Gastrocnemius medialis (tissue), 4 donors: ENCODE measurements at regions not wholly inside any gene's neighbourhood (a gene's known extent, or its start where the extent isn't known, plus 50 kb on each side); places are given as distances from the start of the nearest gene placed in this dataset.

ENCODE experiments used
- POLR2A ChIP-seq, 2 donors: fragments of 450-650 bp; IDR thresholded peaks; one replicate each; pipeline ENCODE4 v1.6.1; 2017; ENCODE audit warnings: antibody characterized with exemption in 2 of 2, mild to moderate bottlenecking in 2 of 2, moderate library complexity in 2 of 2
- TF ChIP-seq, protein P1 (sequence below), 5 experiments: fragments of 450-650 bp in 3 of 5; fragments of 200-600 bp in 2 of 5; sonication (generic) in 2 of 5; IDR thresholded peaks in 4 of 5; conservative IDR thresholded peaks in 1 of 5; 1 replicate in 4 of 5; 2 replicates in 1 of 5; pipeline ENCODE4 v1.5.1; 2016 to 2019; ENCODE audit warnings: antibody characterized with exemption in 5 of 5, mild to moderate bottlenecking in 3 of 5, moderate library complexity in 3 of 5

DNA sequence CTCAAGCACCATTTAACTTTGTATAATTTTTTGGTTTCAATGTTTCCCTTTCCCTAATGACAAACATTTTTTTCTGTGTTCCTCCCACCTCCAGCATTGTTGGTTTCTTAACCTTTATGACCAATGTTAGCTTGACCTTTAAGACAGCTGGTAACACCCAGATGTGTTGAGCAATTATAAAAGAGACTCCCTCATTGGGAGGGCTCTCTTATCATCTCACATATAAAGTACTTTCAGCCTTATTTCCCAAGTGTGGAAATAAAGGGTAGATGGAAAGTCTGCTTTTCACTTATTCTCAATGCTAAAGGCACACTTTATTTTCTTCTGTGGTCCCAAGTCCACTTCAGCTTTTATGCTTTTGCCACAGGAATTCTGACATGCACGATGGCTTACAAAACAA lies 1420.4 kb downstream of the RAPGEF2 start:
- TF ChIP-seq, protein P1, sequence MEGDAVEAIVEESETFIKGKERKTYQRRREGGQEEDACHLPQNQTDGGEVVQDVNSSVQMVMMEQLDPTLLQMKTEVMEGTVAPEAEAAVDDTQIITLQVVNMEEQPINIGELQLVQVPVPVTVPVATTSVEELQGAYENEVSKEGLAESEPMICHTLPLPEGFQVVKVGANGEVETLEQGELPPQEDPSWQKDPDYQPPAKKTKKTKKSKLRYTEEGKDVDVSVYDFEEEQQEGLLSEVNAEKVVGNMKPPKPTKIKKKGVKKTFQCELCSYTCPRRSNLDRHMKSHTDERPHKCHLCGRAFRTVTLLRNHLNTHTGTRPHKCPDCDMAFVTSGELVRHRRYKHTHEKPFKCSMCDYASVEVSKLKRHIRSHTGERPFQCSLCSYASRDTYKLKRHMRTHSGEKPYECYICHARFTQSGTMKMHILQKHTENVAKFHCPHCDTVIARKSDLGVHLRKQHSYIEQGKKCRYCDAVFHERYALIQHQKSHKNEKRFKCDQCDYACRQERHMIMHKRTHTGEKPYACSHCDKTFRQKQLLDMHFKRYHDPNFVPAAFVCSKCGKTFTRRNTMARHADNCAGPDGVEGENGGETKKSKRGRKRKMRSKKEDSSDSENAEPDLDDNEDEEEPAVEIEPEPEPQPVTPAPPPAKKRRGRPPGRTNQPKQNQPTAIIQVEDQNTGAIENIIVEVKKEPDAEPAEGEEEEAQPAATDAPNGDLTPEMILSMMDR (IDR thresholded peaks at IDR 0.05 in 4 of 5, conservative IDR thresholded peaks at IDR 0.05 in 1 of 5): no peak
- no peak for TF ChIP-seq POLR2A (IDR thresholded peaks at IDR 0.05)
